Smooth muscle cell (in vitro differentiated cells): ENCODE measurements at regions not wholly inside any gene's neighbourhood (a gene's known extent, or its start where the extent isn't known, plus 50 kb on each side); places are given as distances from the start of the nearest gene placed in this dataset.
A peak's percentile ranks its signal among the peaks of the same experiment; 100 is the strongest.

Experiments
- DNase-seq: peaks from one replicate; lab custom pipeline; 2025; ENCODE audit not compliant: unreplicated experiment; lab: John Stamatoyannopoulos, UW
- H2AFZ ChIP-seq: fragments of 200-600 bp; sonication (generic); 2 replicates; pipeline ENCODE4 v1.6.0; 2016; ENCODE audit warnings: antibody characterized with exemption, low read depth, mild to moderate bottlenecking
- H3F3A ChIP-seq: fragments of 200-600 bp; sonication (generic); 2 replicates; pipeline ENCODE4 v1.6.0; 2017; ENCODE audit warnings: antibody characterized with exemption, low read depth
- H3K27ac ChIP-seq: fragments of 200-600 bp; sonication (generic); 2 replicates; pipeline ENCODE4 v1.5.1; 2016; ENCODE audit warnings: low read depth, mild to moderate bottlenecking
- H3K27me3 ChIP-seq: fragments of 200-600 bp; sonication (generic); 2 replicates; pipeline ENCODE4 v1.6.1; 2016; ENCODE audit warnings: low read depth, mild to moderate bottlenecking
- H3K36me3 ChIP-seq: fragments of 200-600 bp; sonication (generic); 2 replicates; pipeline ENCODE4 v1.5.1; 2016; ENCODE audit warnings: low read depth
- H3K4me1 ChIP-seq: fragments of 200-600 bp; sonication (generic); 2 replicates; pipeline ENCODE4 v1.5.1; 2016; ENCODE audit warnings: low read depth
- H3K4me2 ChIP-seq: fragments of 200-600 bp; sonication (generic); 2 replicates; pipeline ENCODE4 v1.6.0; 2016; ENCODE audit warnings: mild to moderate bottlenecking
- H3K4me3 ChIP-seq: fragments of 200-600 bp; sonication (generic); 2 replicates; pipeline ENCODE4 v1.5.1; 2016; ENCODE audit warnings: mild to moderate bottlenecking
- H3K79me2 ChIP-seq: fragments of 200-600 bp; sonication (generic); 2 replicates; pipeline ENCODE4 v1.6.0; 2016; ENCODE audit warnings: low read depth, mild to moderate bottlenecking
- H3K9ac ChIP-seq: fragments of 200-600 bp; sonication (generic); 2 replicates; pipeline ENCODE4 v1.6.0; 2016; ENCODE audit warnings: low read depth
- H3K9me3 ChIP-seq: fragments of 200-600 bp; sonication (generic); replicated peaks from 2 replicates; pipeline ENCODE4 v1.5.1; 2016; ENCODE audit warnings: low read depth
- H4K20me1 ChIP-seq: fragments of 200-600 bp; sonication (generic); 2 replicates; pipeline ENCODE4 v1.6.0; 2016; ENCODE audit warnings: low read depth
- CTCF ChIP-seq: fragments of 200-600 bp; sonication (generic); IDR thresholded peaks from 2 replicates; pipeline ENCODE4 v1.5.1; 2017; ENCODE audit warnings: borderline replicate concordance, mild to moderate bottlenecking, antibody characterized with exemption; ENCODE audit not compliant: insufficient read depth, poor library complexity, severe bottlenecking
- WGBS: methylation state at CpG from one replicate; pipeline ENCODE4 v1.1.7; 2016; ENCODE audit warnings: low lambda C conversion rate; 5-methylcytosine and 5-hydroxymethylcytosine counted together

GRCh38 chr4:158001756-158002155 is 171.1 kb downstream of the GASK1B start:
- 93% methylated on average over 2 of the region's 2 CpGs for WGBS
- Histone ChIP-seq H3K9ac (no peak overlapping the region), H4K20me1 (no peaks in the 10 kb centered on the region), H3K27me3 (no peaks in the 10 kb centered on the region), H3K27ac (no peak overlapping the region), H3F3A (no peaks in the 10 kb centered on the region), H3K9me3 (no peaks in the 10 kb centered on the region), H3K4me1 (peaks cover 14% of the 10 kb centered on the region), H2AFZ (peak overlapping the region; percentile 38), H3K4me2 (no peak overlapping the region), H3K36me3 (no peaks in the 10 kb centered on the region), H3K79me2 (no peaks in the 10 kb centered on the region), H3K4me3 (no peak overlapping the region)
- DNase-seq, result no peak
- no peak for TF ChIP-seq CTCF

DNA sequence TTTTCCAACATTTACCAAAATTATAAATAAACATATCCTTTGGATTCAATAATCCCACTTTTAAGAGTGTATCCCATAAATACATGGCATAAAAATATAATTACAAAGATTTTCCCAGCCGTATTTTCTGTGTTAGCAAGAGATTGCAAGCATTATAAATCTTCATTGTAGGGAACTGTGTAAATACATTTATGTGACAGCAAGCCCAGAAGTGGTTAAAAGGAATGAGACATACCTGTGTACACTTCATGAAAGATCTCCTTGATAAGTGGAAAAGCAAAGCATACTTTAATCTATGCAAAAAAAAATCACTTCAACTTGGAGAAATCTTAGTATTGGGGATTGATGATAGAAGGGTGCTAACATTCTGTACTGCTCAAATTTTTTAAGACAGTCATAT is 173.1 kb downstream of the GASK1B start:
- no peak for DNase-seq
- Histone ChIP-seq H3K27ac (no peak overlapping the region), H3K9ac (no peak overlapping the region), H3K27me3 (no peaks in the 10 kb centered on the region), H3K36me3 (no peaks in the 10 kb centered on the region), H3K79me2 (no peaks in the 10 kb centered on the region), H3K4me3 (no peak overlapping the region), H3F3A (peaks cover 2% of the 10 kb centered on the region), H3K4me2 (no peak overlapping the region), H2AFZ (no peak overlapping the region), H3K4me1 (peaks cover 18% of the 10 kb centered on the region), H3K9me3 (no peaks in the 10 kb centered on the region), H4K20me1 (no peaks in the 10 kb centered on the region)
- TF ChIP-seq CTCF, result no peak
- 84% methylated on average over 1 of the region's 1 CpG for WGBS

DNA sequence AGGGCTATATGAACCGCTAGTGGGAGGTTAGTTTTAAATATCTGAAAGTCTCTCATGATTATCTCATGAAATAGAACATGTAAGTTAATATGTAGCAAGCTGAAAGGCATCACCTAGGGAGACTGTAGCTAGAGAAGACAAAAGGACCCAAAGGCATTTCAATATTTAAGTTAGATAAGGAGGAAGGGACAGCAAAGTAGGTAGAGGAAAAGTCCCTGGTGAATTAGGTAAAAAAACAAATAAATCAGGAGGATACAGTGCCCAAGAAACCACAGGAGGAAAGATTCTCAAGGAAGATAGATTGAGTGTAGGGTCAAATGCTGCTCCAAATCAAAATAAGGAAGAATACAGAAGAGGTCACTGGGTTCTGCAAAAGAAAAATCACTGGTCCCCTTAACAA is 175.5 kb downstream of the GASK1B start:
- TF ChIP-seq CTCF, result no peak
- no peaks in the 10 kb centered on the region for H4K20me1 ChIP-seq
- no peak overlapping the region for H3K4me2 ChIP-seq
- peaks cover 10% of the 10 kb centered on the region for H3K4me1 ChIP-seq
- no peaks in the 10 kb centered on the region for H3K27me3 ChIP-seq
- H2AFZ ChIP-seq, result no peak overlapping the region
- H3K4me3 ChIP-seq, result no peak overlapping the region
- no peak for DNase-seq
- no peaks in the 10 kb centered on the region for H3K79me2 ChIP-seq
- no peaks in the 10 kb centered on the region for H3K36me3 ChIP-seq
- no peaks in the 10 kb centered on the region for H3K9me3 ChIP-seq
- H3F3A ChIP-seq, result peaks cover 3% of the 10 kb centered on the region
- no peak overlapping the region for H3K27ac ChIP-seq
- H3K9ac ChIP-seq, result no peak overlapping the region
- WGBS, result 97% methylated on average over 1 of the region's 1 CpG
